ENCODE measurements at regions not wholly inside any gene's neighbourhood (a gene's known extent, or its start where the extent isn't known, plus 50 kb on each side); places are given as distances from the start of the nearest gene placed in this dataset.

DNA sequence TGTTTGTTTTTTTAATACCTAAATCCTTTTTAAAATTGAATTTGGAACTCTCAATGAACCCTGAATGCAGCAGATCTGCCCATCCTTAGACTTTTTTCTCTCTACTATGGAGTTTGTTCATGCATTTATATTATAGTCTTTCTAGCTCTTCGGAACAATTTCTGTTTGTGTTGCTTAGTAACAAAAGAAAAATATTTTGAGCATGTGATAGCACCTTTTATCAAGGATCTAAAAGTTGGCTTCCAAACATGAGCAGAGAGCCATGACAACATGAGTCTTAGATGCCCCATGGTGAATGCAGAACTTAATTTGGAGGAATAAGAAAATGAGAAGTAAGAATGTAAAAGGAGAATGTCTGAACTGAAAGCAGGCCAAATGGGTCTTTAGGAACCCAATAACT lies 133.7 kb downstream of the EDN1 start:
- no peak for DNase-seq

DNA sequence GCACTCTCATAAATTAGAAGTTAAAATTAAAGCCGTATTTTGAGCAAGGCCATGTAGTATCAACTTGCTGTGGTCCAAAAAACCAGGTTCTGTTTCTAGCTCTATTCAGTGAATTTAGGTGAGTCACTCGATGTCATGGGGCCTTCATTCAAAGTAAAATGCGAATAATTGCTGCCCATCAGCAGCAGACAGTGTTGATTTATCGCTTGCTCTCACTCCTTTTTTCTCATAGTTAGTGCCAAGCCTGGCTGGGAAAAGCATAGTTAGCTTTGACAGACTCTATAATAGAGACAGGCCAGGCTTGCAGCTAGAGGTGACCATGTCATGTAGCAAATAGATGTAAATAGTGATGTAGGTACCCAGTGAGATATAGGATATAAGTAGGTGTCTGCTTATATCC lies 136.0 kb downstream of the EDN1 start:
- no peak for DNase-seq

DNA sequence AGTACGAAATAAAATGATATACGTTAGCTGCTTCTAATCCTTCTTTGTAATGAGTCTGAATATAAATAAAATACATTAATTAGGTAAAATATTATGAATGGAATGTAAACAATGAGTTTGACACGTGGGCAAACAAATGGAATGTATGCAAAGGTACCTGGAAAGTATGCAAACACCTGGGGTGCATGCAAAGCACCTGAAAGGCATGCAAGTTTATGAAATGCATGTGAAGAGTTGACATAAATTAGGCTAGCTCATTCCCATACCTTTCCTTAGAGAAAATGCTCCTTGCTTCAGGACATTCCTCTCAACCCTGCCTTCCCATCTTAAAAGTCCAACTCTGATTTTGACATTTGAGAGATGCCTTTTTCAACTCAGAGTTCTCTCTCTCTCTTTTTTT lies 140.9 kb downstream of the EDN1 start:
- DNase-seq: no peak

DNA sequence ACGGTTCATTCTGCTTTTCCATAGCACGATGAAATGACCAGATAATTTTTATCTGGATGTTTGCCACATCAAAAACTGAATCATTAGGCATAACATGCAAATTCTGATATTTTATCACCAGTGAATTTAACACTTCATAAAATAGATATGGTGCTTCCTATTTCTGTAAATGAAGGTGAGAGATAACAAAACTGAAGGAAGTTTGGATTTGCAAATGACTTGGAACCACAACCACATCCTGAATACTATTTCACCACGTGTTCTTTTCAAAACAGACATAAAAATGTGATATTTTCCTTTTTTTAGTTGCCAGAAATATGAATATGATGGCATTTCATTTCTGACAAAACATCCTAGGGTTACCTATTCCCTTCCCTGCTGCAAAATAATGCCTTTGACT lies 146.1 kb downstream of the EDN1 start:
- no peak for DNase-seq

DNA sequence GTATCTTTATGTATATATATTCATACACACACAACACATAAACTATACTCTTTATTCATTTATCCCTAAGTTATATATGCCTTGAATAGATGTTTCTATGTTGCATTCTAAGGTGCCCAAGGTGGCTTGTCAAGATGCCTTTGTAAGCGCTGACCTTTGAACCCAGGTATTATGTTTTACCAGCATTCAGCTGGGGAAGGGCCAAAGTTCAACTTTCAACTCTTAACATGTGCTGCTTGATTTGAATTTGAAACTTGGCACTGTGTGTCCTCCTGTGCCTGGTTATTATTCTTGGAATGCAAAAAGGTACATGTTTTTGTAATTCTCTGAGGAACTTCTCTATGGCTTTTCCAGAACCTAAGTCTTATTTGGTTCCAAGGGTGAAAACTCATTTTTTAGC lies 146.5 kb downstream of the EDN1 start:
- DNase-seq: no peak

DNA sequence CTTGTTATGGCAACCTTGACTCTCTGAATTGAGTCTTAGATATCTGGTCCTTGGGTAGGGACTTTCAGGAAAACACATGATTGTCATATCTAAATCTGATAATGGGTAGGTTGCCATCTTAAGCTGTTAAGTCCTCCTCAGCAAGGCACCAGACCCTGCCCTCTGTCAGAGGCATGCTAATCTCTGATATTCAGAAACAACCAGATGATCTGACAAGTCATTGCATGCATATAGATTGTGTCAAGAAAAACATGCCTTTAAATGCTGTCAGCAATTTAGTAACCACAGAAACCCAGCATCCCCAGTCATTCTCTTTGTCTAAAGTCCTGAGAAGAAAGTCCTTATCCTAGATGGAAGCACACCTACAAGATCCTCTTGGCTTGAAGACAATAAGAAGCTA lies 149.1 kb downstream of the EDN1 start:
- DNase-seq: no peak

DNA sequence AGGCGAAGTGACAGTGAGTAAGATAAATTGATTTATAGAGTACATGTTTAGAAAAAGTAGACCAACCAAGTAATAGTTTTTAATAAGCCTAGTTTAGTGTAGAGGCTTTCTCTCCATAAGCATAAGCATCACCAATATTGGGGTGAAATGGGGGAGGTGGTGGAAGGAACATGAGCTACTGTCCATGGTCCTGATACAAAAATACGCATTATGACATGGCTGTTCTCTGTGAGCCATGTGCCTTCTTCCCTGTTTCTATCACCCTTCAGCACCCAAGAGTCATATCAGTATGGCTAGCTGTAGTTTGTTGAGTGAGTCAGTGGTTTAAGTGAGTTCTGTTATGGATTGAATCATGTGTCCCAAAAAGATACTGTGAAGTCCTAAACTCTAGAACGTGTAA lies 150.8 kb downstream of the EDN1 start:
- no peak for DNase-seq

DNA sequence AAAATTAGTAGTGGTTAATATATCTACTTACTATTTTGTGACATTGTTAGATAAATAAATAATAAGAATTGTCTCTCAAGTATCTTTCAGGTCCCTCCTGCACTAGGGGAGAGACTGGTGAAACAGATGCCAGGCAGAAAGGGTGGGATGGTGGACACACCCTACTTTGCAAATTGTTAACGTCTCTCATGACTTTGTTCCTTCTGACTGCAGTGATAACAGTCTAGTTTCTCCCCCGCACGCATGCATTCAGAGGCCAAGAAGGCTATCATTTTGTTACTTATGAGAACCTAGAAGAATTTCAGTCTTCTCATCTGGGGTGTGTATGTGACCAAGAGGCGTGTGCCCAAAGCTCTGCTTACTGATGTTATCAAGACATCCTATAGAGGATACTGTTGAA lies 152.3 kb downstream of the EDN1 start:
- no peak for DNase-seq

DNA sequence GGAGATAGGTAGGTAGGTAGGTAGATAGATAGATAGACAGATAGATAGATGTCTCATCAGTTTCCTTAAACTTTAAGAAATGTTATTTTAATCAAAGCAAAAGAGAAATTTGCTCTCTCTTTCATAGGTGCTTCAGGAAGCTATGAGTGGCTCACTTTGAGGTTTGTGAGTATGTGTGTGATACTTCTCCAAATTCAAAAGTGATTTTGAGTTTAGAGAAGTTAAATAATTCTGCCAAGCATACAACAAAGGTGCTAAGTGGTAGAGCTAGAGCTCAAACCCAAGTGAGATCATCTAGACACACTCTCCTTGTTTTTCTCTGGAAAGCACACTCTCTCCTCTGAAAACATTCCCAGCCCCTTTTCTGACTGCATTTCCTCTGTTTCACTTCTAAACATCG lies 156.2 kb downstream of the EDN1 start:
- DNase-seq: no peak

DNA sequence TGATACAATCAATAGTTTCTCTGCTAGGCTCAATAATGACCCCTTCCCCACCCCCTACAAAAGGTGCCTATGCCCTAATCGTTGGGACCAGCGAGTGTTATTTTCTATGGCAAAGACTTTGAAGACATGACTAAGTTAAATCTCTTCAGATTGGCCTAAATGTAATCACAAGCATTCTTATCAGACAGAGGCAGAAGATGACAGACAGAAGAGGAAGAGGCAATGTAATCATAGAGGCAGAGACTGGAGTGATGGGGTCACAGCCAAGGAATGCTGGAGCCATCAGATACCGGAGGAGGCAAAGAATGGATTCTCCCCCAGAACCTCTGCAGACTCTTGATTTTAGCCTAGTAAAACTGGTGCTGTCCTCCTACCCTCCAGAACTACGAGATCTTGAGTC lies 159.3 kb downstream of the EDN1 start:
- DNase-seq: no peak

DNA sequence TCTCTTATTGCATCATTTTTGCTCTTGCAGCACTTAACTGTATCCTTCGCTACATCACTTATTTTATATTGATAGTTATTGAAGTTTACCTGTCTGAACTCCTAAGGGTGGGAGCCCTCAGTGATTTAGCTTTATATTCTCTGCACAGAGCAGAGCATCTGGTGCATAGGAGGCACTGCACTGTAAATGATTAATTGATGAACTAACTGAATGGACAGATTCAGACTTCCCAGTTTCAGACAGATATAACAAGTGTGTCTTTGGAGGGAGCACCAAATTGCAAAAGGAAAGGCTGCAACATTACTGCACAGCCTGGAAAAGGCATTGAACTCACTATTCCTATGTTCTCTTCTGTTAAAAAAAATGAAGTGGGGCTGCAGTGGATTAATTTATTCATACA lies 160.3 kb downstream of the EDN1 start:
- DNase-seq: no peak

DNA sequence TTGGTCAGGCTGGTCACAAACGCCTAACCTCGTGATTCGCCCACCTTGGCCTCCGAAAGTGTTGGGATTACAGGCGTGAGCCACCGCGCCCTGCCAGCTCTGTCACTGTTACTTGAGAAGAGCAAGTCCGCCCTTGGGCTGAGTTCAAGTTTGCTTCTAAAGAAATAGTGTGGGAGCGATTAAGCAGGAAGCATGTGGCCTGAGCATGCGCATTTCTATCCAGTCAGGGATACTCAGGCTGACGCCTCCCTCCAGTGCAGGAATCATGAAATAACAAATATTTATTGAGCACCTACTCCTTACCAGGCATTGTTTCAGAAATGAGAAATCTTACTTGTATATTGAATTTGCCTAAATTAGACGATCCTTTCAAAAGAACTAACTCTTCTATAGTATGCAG lies 166.2 kb downstream of the EDN1 start:
- DNase-seq: no peak

DNA sequence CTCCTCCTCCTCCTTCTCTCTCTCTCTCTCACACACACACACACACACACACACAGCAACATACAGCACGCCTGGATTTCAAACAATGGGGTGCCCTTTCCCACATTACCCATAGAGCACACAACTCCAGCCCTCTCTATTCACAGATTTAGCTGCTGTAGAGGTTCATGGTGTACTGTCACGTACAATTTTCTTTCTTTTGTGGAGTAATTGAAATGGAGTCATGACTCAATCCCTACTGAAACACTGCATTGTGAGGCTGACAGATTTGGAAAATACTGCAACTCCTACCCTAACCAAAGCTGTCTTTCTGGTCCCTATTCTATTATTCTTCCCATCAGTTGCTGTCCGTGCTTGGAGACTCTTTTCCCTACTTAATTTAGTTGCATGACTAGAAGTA lies 166.9 kb downstream of the EDN1 start:
- no peak for DNase-seq

DNA sequence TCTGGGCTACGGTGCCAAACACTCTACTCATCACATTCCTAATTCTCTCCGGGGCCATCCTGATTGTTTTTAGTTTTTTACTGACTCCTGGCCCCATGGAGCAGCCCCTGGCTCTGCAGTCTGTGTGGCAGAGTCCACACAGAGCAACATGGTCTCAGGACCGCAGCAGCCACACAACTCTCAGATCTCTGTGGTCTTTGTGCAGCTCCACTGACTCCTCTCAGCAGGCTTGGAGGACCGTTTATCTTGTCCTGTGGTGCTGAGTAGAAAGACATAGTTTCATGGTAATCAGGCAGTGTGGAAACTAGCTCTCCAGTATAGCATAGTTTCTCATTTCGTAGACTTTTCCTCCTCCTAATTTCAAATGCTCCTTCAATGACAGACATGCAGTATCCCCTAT lies 168.4 kb downstream of the EDN1 start:
- DNase-seq: no peak

DNA sequence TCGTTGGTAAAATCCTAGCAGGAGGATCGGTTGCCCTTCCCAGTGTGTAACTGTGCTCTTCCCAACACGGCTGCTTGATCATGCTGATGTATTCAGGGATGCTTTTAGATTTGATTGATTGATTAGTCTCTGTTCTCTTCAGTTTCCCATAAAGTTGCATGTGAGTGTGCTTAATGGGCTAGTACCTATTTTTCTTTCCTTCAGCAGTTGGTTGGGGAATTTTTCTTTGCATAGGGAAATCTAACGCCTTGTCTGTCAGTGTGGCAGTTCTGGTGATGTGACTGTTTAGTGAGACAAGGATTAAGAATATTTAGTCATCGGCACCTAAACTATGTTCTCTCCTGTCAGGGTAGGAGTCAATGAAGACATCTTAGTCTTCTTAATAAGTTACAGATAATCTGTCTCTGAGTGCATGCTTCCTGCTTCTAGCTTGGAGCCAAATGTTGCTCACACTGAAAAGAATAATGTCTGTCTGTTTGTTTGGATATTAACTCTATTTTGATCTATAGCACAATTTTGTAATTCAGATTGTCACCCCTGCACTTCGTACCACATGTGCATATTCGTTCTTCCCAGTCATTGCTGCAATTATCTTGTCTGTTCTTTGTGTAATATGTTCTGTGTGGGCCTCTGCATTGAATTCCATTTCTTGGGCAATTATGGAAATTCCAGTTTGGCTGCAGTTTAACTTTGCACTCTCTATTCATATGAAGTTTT lies 169.9 kb downstream of the EDN1 start:
- no peak for DNase-seq

DNA sequence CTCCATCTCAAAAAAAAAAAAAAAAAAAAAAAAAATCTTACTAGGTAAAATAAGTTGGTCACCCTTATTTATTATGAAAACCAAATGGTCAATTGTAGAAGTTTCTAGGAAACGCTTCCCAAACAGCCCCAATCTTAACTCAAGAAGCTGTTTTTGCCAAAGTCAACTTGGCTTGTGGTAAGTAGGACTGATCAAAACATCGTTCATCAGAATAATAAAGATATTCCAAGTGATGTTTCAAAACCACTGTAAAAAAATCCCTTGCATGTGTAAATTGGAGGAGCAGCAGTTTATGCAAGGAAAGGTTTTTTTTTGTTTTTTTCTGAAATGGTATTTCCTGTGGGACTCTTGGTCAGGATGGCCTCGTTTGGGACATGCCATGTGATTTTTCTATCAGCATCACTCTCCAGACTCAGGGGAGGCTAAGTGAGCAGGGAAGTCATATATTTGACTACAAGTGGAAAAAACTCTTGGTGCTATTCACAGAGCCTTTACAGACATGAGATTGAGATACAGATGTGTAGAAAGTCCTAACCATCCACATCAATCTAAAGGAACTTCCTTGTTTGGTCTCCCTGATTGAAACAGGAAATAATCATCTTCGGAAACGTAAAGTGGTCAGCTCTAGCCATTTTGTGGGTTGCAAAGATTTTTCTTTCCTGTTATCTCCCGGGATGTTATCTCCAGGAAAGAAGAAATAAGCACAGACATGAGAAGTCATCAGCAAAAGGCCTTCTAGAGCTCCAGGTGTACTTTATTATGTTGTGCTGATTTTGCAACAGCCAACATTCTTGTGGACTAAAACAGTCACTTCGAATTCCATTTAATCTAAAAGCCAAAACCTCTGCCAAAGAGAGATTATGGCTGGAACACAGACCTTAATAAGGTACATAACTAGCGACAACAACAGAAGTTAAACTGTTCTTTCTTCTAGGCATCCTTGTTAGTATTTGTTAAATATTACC lies 177.8 kb downstream of the EDN1 start:
- no peak for DNase-seq

DNA sequence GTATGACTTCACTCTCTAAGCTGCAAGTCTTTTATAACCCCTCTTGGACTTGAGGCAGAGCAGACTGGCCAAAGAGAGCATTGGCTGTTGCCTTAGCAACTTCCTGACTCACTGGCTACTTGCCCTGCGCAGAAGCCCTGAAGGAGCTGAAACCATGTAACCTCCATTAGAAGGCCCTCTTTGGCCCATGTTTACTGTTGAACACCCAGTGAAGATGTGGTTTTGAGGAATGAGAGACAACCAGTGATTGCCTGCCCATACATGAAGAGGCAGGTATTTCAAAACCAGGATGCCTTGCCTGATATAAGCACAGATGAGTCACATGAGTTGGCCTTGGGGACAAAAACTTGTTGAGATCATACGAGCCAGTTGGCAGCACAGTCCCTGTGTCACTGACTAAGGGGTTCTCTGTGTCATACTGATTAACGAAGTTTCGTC lies 182.5 kb downstream of the EDN1 start:
- no peak for DNase-seq

DNA sequence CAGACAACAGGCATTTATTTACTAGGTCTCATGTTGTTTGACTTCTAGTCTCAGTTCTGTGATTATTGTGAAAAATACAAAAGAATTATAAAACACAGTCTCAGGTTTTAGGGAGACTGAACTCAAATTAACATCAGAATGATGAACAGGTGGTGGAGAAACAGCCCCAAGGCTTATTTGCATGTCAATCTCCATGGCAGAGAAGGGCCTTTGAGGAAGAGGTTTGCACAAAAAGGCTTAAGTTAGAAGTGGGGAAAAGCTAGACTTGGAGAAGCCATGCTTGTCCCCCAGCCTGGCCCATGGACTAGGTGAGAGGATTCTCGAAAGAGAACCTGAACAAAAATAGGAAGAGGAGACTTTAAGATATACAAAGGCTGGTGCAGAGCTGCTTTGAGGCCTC lies 183.3 kb downstream of the EDN1 start:
- no peak for DNase-seq

DNA sequence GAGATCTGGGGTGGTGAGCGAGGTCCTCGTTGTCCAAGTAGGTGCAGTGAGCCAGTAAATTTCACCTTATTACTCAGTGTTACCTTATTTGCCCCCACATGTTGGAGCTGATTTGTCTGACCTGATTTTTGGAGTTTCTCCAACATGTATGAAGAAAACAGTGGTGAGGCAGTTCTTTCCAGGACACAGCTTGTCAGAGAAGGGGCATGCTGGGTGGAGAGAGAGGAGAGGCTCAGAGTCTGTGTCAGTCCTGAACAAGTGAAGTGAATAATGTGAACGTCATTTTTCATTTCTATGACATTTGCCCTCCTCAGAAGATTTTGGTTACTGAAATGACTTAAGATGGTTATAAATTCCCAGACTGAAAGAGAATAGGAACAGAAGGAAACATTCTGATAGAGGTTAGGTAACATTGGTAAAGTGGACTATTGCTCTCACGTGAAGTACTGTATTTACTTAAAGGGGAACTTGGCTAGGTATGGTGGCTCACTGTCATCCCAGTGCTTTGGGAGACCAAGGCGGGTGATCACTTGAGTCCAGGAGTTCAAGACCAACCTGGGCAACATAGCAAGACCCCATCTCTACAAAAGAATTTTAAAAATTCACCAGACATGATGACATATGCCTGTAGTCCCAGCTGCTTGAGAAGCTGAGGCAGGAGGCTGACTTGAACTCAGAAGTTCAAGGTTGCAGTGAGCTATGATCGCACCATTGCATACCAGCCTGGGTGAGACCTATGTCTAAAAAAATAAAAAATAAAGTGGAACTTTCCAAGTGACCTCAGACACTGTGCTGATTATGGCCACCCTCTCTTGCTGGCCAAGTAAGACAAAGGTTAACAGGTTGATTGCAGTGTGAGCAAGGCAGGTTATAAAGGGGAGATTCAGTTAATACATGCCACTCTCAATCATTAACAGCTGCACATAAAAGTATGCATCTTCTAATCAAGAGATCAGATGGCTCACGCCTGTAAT lies 184.3 kb downstream of the EDN1 start:
- DNase-seq: no peak

DNA sequence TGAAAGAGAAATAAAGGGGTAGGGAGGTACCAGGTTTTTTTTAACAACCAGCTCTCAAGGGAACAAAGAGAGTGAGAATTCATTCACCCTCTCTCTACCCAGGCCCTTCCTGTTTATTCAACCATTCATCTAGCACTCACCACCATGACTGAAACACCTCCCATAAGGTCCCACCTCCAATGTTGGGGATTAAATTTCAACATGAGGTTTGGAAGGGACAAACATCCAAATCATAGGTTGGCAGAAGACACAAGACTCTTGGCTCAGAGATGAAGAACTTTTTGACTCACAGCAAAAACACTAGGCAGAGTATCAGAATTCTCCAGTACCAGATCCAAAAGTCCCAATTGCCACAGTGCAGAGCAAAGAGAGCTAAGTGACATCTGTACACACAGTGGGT lies 186.3 kb downstream of the EDN1 start:
- no peak for DNase-seq

DNA sequence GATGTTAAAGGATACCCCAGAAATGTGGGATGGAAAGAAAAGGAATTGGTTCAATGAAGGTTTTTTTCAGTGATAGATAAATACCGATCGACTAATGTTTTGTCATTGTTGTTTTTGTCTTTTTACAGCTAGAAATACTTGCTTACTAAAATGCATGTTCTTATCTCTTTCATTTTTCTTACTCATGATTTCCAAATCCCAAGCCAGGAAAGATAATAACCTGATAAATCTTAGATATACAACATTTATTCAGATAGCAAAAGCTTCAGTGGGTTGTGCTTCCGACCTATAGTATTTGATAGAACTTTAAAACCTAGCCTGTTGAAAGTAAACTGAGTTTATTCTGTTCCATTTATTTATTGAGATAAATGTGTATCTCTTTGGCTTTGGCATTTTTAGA lies 187.5 kb downstream of the EDN1 start:
- DNase-seq: no peak

DNA sequence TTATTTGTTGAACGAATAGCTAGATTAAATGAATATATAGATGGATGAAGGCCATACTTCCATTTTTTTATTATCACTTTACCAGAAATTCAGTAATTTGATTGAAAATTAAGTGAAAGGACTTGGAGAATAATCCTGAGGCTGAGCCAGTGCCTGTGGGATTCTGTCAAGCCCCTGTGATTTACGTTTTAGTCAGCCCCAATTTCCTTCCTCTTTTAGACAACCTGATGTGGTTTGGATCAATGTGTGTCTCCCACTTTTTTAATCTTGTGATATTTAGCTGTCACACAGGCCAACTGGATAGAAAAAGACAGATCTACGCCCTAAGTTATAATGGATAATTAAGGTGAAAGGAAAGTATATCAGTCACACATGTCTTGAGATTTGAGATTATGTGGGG lies 188.8 kb downstream of the EDN1 start:
- no peak for DNase-seq

DNA sequence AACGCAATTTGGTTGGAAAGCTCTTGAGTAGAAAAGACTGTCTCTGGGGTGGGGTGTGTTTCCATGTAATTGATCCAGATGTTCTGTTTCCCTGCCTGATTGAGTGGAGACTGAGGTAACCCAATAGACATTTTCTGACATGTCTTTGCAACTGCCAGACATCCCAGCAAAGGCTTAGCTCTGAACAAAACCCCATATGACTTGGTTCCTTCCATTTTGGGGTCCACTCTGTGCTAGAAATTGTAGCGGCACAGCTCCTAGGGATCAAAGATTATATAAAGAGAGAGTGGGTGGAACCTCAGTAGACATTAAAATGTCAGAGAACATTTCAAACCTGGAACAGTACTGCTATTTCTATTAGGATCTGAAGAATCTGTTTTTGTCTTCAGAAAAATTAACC lies 189.3 kb downstream of the EDN1 start:
- no peak for DNase-seq

Data from stimulated activated CD4-positive, alpha-beta T cell treated with anti-CD3 and anti-CD28 coated beads, Interleukin-2, amount 100 ng/mL, for 24 hours (primary cell).